Neural cell (in vitro differentiated cells): ENCODE measurements at regions not wholly inside any gene's neighbourhood (a gene's known extent, or its start where the extent isn't known, plus 50 kb on each side); places are given as distances from the start of the nearest gene placed in this dataset.

Experiments used
- H2AFZ ChIP-seq: fragments of 200-600, 300-800 bp; sonication (generic), shearing (Covaris generic); 2 replicates; pipeline ENCODE4 v1.6.0; 2014; ENCODE audit warnings: low read depth, mild to moderate bottlenecking, antibody characterized with exemption, low read length, moderate library complexity
- H3F3A ChIP-seq: fragments of 200-600 bp; shearing (Covaris generic); 2 replicates; pipeline ENCODE4 v1.6.1; 2016; ENCODE audit warnings: mild to moderate bottlenecking, moderate library complexity, mixed read lengths, antibody characterized with exemption, low read length; ENCODE audit not compliant: insufficient read depth, poor library complexity, severe bottlenecking
- H3K27ac ChIP-seq: fragments of 200-600, 300-800 bp; sonication (generic), shearing (Covaris generic); 2 replicates; pipeline ENCODE4 v1.5.1; 2014; ENCODE audit warnings: mild to moderate bottlenecking, low read length, moderate library complexity
- H3K27me3 ChIP-seq: fragments of 300-800, 200-600 bp; sonication (generic), shearing (Covaris generic); 2 replicates; pipeline ENCODE4 v1.6.0; 2014; ENCODE audit warnings: mild to moderate bottlenecking, low read depth, low read length, moderate library complexity; ENCODE audit not compliant: insufficient read depth
- H3K36me3 ChIP-seq: fragments of 300-800, 200-600 bp; sonication (generic), shearing (Covaris generic); 2 replicates; pipeline ENCODE4 v1.5.1; 2014; ENCODE audit warnings: mild to moderate bottlenecking, antibody characterized with exemption, low read length, moderate library complexity; ENCODE audit not compliant: insufficient read depth
- H3K4me2 ChIP-seq: fragments of 300-800, 200-600 bp; sonication (generic), shearing (Covaris generic); 2 replicates; pipeline ENCODE4 v1.6.0; 2014; ENCODE audit warnings: mild to moderate bottlenecking, low read length
- H3K4me3 ChIP-seq: fragments of 300-800, 200-600 bp; sonication (generic), shearing (Covaris generic); 2 replicates; pipeline ENCODE4 v1.5.1; 2014; ENCODE audit warnings: mild to moderate bottlenecking, low read length, moderate library complexity
- H3K79me2 ChIP-seq: fragments of 200-600 bp; shearing (Covaris generic); replicated peaks from 2 replicates; pipeline ENCODE4 v1.6.0; 2014; ENCODE audit warnings: mild to moderate bottlenecking, low read length, moderate library complexity; ENCODE audit not compliant: insufficient read depth
- H3K9ac ChIP-seq: fragments of 300-800, 200-600 bp; sonication (generic), shearing (Covaris generic); 2 replicates; pipeline ENCODE4 v1.6.1; 2016; ENCODE audit warnings: mild to moderate bottlenecking, low read length, mixed read lengths
- H3K9me2 ChIP-seq: fragments of 200-600 bp; shearing (Covaris generic); 2 replicates; pipeline ENCODE4 v1.6.1; 2016; ENCODE audit warnings: mild to moderate bottlenecking, low read length, mixed read lengths; ENCODE audit not compliant: insufficient read depth
- H3K9me3 ChIP-seq: fragments of 200-600, 300-800 bp; sonication (generic), shearing (Covaris generic); 2 replicates; pipeline ENCODE4 v1.6.1; 2016; ENCODE audit warnings: mild to moderate bottlenecking, mixed run types, low read length, moderate library complexity, mixed read lengths
- H4K20me1 ChIP-seq: fragments of 200-600 bp; shearing (Covaris generic); 2 replicates; pipeline ENCODE4 v1.6.1; 2016; ENCODE audit warnings: mild to moderate bottlenecking, mixed run types; ENCODE audit not compliant: insufficient read depth
- CTCF ChIP-seq: fragments of 450-650 bp; IDR thresholded peaks from 2 replicates; pipeline ENCODE4 v1.5.1; 2014; ENCODE audit warnings: antibody characterized with exemption, mild to moderate bottlenecking, moderate library complexity; ENCODE audit not compliant: poor library complexity, severe bottlenecking
- EP300 ChIP-seq: fragments of 450-650 bp; conservative IDR thresholded peaks from 2 replicates; pipeline ENCODE4 v1.6.1; 2014; ENCODE audit warnings: antibody characterized with exemption, mild to moderate bottlenecking, moderate library complexity; ENCODE audit not compliant: poor library complexity, severe bottlenecking
- EZH2 ChIP-seq: fragments of 200-600, 300-800 bp; shearing (Covaris generic), sonication (generic); IDR thresholded peaks from 2 replicates; pipeline ENCODE4 v1.6.1; 2014; ENCODE audit warnings: antibody characterized with exemption, low read length, borderline replicate concordance, mild to moderate bottlenecking; ENCODE audit not compliant: insufficient read depth, poor library complexity, severe bottlenecking
- MXI1 ChIP-seq: fragments of 450-650 bp; conservative IDR thresholded peaks from 2 replicates; pipeline ENCODE4 v1.6.1; 2014; ENCODE audit warnings: antibody characterized with exemption, mild to moderate bottlenecking; ENCODE audit not compliant: poor library complexity, severe bottlenecking
- POLR2AphosphoS5 ChIP-seq: IDR thresholded peaks from 2 replicates; pipeline ENCODE4 v1.6.1; 2012
- RAD21 ChIP-seq: fragments of 450-650 bp; conservative IDR thresholded peaks from 2 replicates; pipeline ENCODE4 v1.6.1; 2014; ENCODE audit warnings: antibody characterized with exemption, mild to moderate bottlenecking, moderate library complexity
- REST ChIP-seq: IDR thresholded peaks from 2 replicates; pipeline ENCODE4 v1.6.1; 2012; ENCODE audit warnings: borderline replicate concordance
- SMC3 ChIP-seq: fragments of 450-650 bp; conservative IDR thresholded peaks from 2 replicates; pipeline ENCODE4 v1.6.1; 2014; ENCODE audit warnings: antibody characterized with exemption, mild to moderate bottlenecking, moderate library complexity; ENCODE audit not compliant: poor library complexity
- TAF1 ChIP-seq: IDR thresholded peaks from 2 replicates; pipeline ENCODE4 v1.6.1; 2012; ENCODE audit warnings: low read depth

GRCh38 chr15:97902140-97902780 lies 58.2 kb upstream of the ARRDC4 start:
- Histone ChIP-seq H3K79me2 (no peaks in the 10 kb centered on the region), H4K20me1 (no peaks in the 10 kb centered on the region), H3K9ac (no peak overlapping the region), H3K36me3 (no peaks in the 10 kb centered on the region), H3K4me3 (no peak overlapping the region), H3K9me3 (no peaks in the 10 kb centered on the region), H3K4me2 (no peak overlapping the region), H3K27ac (no peak overlapping the region), H2AFZ (no peak overlapping the region), H3K27me3 (peaks cover 4% of the 10 kb centered on the region), H3K9me2 (no peaks in the 10 kb centered on the region), H3F3A (no peaks in the 10 kb centered on the region)
- no peak for TF ChIP-seq EZH2
- TF ChIP-seq SMC3: no peak
- TF ChIP-seq RAD21: no peak
- TF ChIP-seq MXI1: no peak

GRCh38 chr15:97903560-97903959 lies 56.9 kb upstream of the ARRDC4 start:
- TF ChIP-seq TAF1 (no peak), CTCF (no peak), REST (no peak), EZH2 (no peak), RAD21 (no peak), MXI1 (no peak), POLR2AphosphoS5 (no peak), EP300 (no peak)
- H3K27me3 ChIP-seq: peaks cover 4% of the 10 kb centered on the region
- no peaks in the 10 kb centered on the region for H3K36me3 ChIP-seq
- H4K20me1 ChIP-seq: no peaks in the 10 kb centered on the region
- no peaks in the 10 kb centered on the region for H3K9me3 ChIP-seq
- H3K79me2 ChIP-seq: no peaks in the 10 kb centered on the region
- H3K9me2 ChIP-seq: no peaks in the 10 kb centered on the region
- H3K27ac ChIP-seq: no peak overlapping the region
- no peak overlapping the region for H3K4me2 ChIP-seq
- H3K9ac ChIP-seq: no peak overlapping the region
- H3F3A ChIP-seq: no peaks in the 10 kb centered on the region
- H2AFZ ChIP-seq: no peak overlapping the region
- H3K4me3 ChIP-seq: no peak overlapping the region
